ENCODE measurements at regions not wholly inside any gene's neighbourhood (a gene's known extent, or its start where the extent isn't known, plus 50 kb on each side); places are given as distances from the start of the nearest gene placed in this dataset.

- DNase-seq (ENCODE audit: low spot score), result no peak
These were observed 118.8 kb downstream of the GYPC start for GRCh38 chr2:126774761-126775160.

GRCh38 chr2:126775300-126775985, 119.5 kb downstream of the GYPC start:
- no peak for DNase-seq (ENCODE audit: low spot score)

- DNase-seq (ENCODE audit: low spot score), result no peak
These were observed 120.3 kb downstream of the GYPC start for GRCh38 chr2:126776255-126776654.

- peak; percentile 79 for DNase-seq (ENCODE audit: low spot score)
These were observed 121.0 kb downstream of the GYPC start for GRCh38 chr2:126776692-126777619.

GRCh38 chr2:126777620-126777978, 121.1 kb upstream of the TEX51 start:
- no peak for DNase-seq (ENCODE audit: low spot score)

GRCh38 chr2:126778561-126779501, 119.9 kb upstream of the TEX51 start:
- no peak for DNase-seq (ENCODE audit: low spot score)

GRCh38 chr2:126781206-126781605, 117.5 kb upstream of the TEX51 start:
- no peak for DNase-seq (ENCODE audit: low spot score)

- no peak for DNase-seq (ENCODE audit: low spot score)
These were observed 116.9 kb upstream of the TEX51 start for GRCh38 chr2:126781806-126782205.

- DNase-seq (ENCODE audit: low spot score), result no peak
These were observed 116.0 kb upstream of the TEX51 start for GRCh38 chr2:126782648-126783047.

GRCh38 chr2:126783341-126783740, 115.3 kb upstream of the TEX51 start:
- DNase-seq (ENCODE audit: low spot score), result no peak

- no peak for DNase-seq (ENCODE audit: low spot score)
These were observed 114.6 kb upstream of the TEX51 start for GRCh38 chr2:126784045-126784444.

GRCh38 chr2:126784621-126785020, 114.1 kb upstream of the TEX51 start:
- no peak for DNase-seq (ENCODE audit: low spot score)

- no peak for DNase-seq (ENCODE audit: low spot score)
These were observed 113.5 kb upstream of the TEX51 start for GRCh38 chr2:126785236-126785635.

GRCh38 chr2:126785862-126786261, 112.8 kb upstream of the TEX51 start:
- no peak for DNase-seq (ENCODE audit: low spot score)

GRCh38 chr2:126786765-126787164, 111.9 kb upstream of the TEX51 start:
- no peak for DNase-seq (ENCODE audit: low spot score)

GRCh38 chr2:126787289-126787688, 111.4 kb upstream of the TEX51 start:
- DNase-seq (ENCODE audit: low spot score), result no peak

- no peak for DNase-seq (ENCODE audit: low spot score)
These were observed 110.6 kb upstream of the TEX51 start for GRCh38 chr2:126788113-126788512.

- no peak for DNase-seq (ENCODE audit: low spot score)
These were observed 110.0 kb upstream of the TEX51 start for GRCh38 chr2:126788652-126789051.

- DNase-seq (ENCODE audit: low spot score), result no peak
These were observed 107.5 kb upstream of the TEX51 start for GRCh38 chr2:126790987-126791780.

- no peak for DNase-seq (ENCODE audit: low spot score)
These were observed 106.5 kb upstream of the TEX51 start for GRCh38 chr2:126792186-126792585.

- DNase-seq (ENCODE audit: low spot score), result no peak
These were observed 105.7 kb upstream of the TEX51 start for GRCh38 chr2:126792993-126793392.
